Neuronal stem cell (in vitro differentiated cells): ENCODE measurements at regions not wholly inside any gene's neighbourhood (a gene's known extent, or its start where the extent isn't known, plus 50 kb on each side); places are given as distances from the start of the nearest gene placed in this dataset.

ENCODE experiments used
- DNase-seq: peaks from one replicate; pipeline ENCODE4 v3.0.0-alpha.2; 2013; ENCODE audit warnings: low spot score
- H2AFZ ChIP-seq: one replicate; pipeline ENCODE4 v1.6.1; 2013; ENCODE audit warnings: mild to moderate bottlenecking, low read length, inconsistent platforms
- H2AK5ac ChIP-seq: 2 replicates; pipeline ENCODE4 v1.6.1; 2013; ENCODE audit warnings: low read depth, mild to moderate bottlenecking, inconsistent platforms, low read length, moderate library complexity, mixed read lengths
- H2BK120ac ChIP-seq: 2 replicates; pipeline ENCODE4 v1.6.1; 2013; ENCODE audit warnings: low read depth, mild to moderate bottlenecking, inconsistent platforms, low read length, moderate library complexity, mixed read lengths
- H2BK12ac ChIP-seq: one replicate; pipeline ENCODE4 v1.6.1; 2013; ENCODE audit warnings: low read length, inconsistent platforms
- H2BK15ac ChIP-seq: 2 replicates; pipeline ENCODE4 v1.6.1; 2013; ENCODE audit warnings: mild to moderate bottlenecking, low read length, inconsistent platforms, mixed read lengths
- H2BK5ac ChIP-seq: one replicate; pipeline ENCODE4 v1.6.1; 2013; ENCODE audit warnings: inconsistent platforms, mild to moderate bottlenecking, low read length, moderate library complexity
- H3K14ac ChIP-seq: one replicate; pipeline ENCODE4 v1.6.1; 2013; ENCODE audit warnings: low read length, inconsistent platforms
- H3K18ac ChIP-seq: 2 replicates; pipeline ENCODE4 v1.6.1; 2013; ENCODE audit warnings: low read length, inconsistent platforms
- H3K23ac ChIP-seq: 2 replicates; pipeline ENCODE4 v1.6.1; 2013; ENCODE audit warnings: low read depth, mild to moderate bottlenecking, mixed read lengths, low read length, inconsistent platforms; ENCODE audit not compliant: poor library complexity
- H3K27ac ChIP-seq: replicated peaks from 3 replicates; pipeline ENCODE4 v1.5.1; 2013; ENCODE audit warnings: low read length, inconsistent platforms
- H3K27me3 ChIP-seq, 3 experiments: 2 replicates each; pipeline ENCODE4 v1.6.1; 2013; ENCODE audit warnings: low read length in 3 of 3, mild to moderate bottlenecking in 2 of 3, inconsistent platforms in 1 of 3, low read depth in 1 of 3, mixed read lengths in 1 of 3, moderate library complexity in 1 of 3; ENCODE audit not compliant: control insufficient read depth in 3 of 3, insufficient read depth in 3 of 3
- H3K36me3 ChIP-seq, 2 donors: replicated peaks in 1 of 2; 2 replicates each; pipeline ENCODE4 v1.6.1; 2013; ENCODE audit warnings: low read length in 2 of 2; ENCODE audit not compliant: control insufficient read depth in 2 of 2, insufficient read depth in 2 of 2
- H3K4ac ChIP-seq: 2 replicates; pipeline ENCODE4 v1.6.1; 2013; ENCODE audit warnings: inconsistent platforms, mild to moderate bottlenecking, low read length, moderate library complexity
- H3K4me1 ChIP-seq, 2 donors: 1 replicate in 1 of 2; 2 replicates in 1 of 2; pipeline ENCODE4 v1.6.1; 2013; ENCODE audit warnings: low read length in 2 of 2, low read depth in 1 of 2; ENCODE audit not compliant: control insufficient read depth in 2 of 2, insufficient read depth in 1 of 2
- H3K4me2 ChIP-seq: one replicate; pipeline ENCODE4 v1.6.1; 2013; ENCODE audit warnings: mild to moderate bottlenecking, low read length, inconsistent platforms; ENCODE audit not compliant: insufficient read depth, poor library complexity, severe bottlenecking
- H3K4me3 ChIP-seq, 2 donors: 2 replicates each; pipeline ENCODE4 v1.5.1; 2013; ENCODE audit warnings: low read length in 2 of 2, mild to moderate bottlenecking in 2 of 2, inconsistent platforms in 1 of 2, moderate library complexity in 1 of 2
- H3K79me1 ChIP-seq: one replicate; pipeline ENCODE4 v1.6.1; 2013; ENCODE audit warnings: low read depth, mild to moderate bottlenecking, inconsistent platforms, low read length, moderate library complexity
- H3K9ac ChIP-seq: one replicate; pipeline ENCODE4 v1.6.1; 2013; ENCODE audit warnings: mild to moderate bottlenecking, low read depth, low read length, inconsistent platforms; ENCODE audit not compliant: poor library complexity
- H3K9me3 ChIP-seq, 2 donors: replicated peaks in 1 of 2; 2 replicates each; pipeline versions ENCODE3 to v1.6.1; 2013; ENCODE audit warnings: low read length in 2 of 2, mild to moderate bottlenecking in 2 of 2, inconsistent platforms in 1 of 2, low read depth in 1 of 2, mixed read lengths in 1 of 2, moderate library complexity in 1 of 2; ENCODE audit not compliant: control insufficient read depth in 2 of 2, insufficient read depth in 1 of 2
- H4K8ac ChIP-seq: one replicate; pipeline ENCODE4 v1.6.1; 2013; ENCODE audit warnings: low read depth, mild to moderate bottlenecking, inconsistent platforms, low read length, moderate library complexity
- H4K91ac ChIP-seq: one replicate; pipeline ENCODE4 v1.6.1; 2013; ENCODE audit warnings: low read length, low read depth, mild to moderate bottlenecking, inconsistent platforms; ENCODE audit not compliant: poor library complexity
- WGBS, 2 donors: extraction: QIAGEN DNeasy Blood & Tissue Kit; methylation state at CpG; one replicate each; pipeline ENCODE4 v1.1.7; 2013; ENCODE audit warnings: missing lambda C conversion rate in 2 of 2, mixed read lengths in 1 of 2; ENCODE audit not compliant: insufficient read length in 2 of 2, insufficient replicate concordance in 1 of 2; ENCODE audit errors: extremely low coverage in 2 of 2; 5-methylcytosine and 5-hydroxymethylcytosine counted together

GRCh38 chr4:83172371-83172770, 57.8 kb upstream of the PLAC8 start:
- Histone ChIP-seq H3K4me1 (no peaks in the 10 kb centered on the region), H3K79me1 (no peaks in the 10 kb centered on the region), H3K4me2 (no peak overlapping the region), H3K4me3 (no peak overlapping the region), H3K36me3 (no peaks in the 10 kb centered on the region), H3K14ac (no peak overlapping the region), H2BK5ac (no peak overlapping the region), H2AFZ (no peak overlapping the region), H3K27ac (no peak overlapping the region), H3K18ac (no peak overlapping the region), H2BK15ac (no peak overlapping the region), H3K4ac (no peak overlapping the region), H3K9ac (no peak overlapping the region), H2AK5ac (no peak overlapping the region), H4K8ac (no peak overlapping the region), H2BK120ac (no peak overlapping the region), H3K23ac (no peak overlapping the region), H4K91ac (no peak overlapping the region), H2BK12ac (no peak overlapping the region), H3K9me3 (peaks cover 0 to 3% of the 10 kb centered on the region in 2 donors), H3K27me3 (peaks cover 0 to 7% (median 0%) of the 10 kb centered on the region in 3 experiments)
- WGBS, 2 donors, result no CpG with 5 or more reads among the region's 5 CpGs
- DNase-seq, result no peak

- Histone ChIP-seq H3K9ac (no peak overlapping the region), H2BK5ac (no peak overlapping the region), H3K4me2 (no peak overlapping the region), H2AK5ac (no peak overlapping the region), H3K79me1 (no peaks in the 10 kb centered on the region), H4K91ac (no peak overlapping the region), H3K9me3 (peaks cover 0 to 3% of the 10 kb centered on the region in 2 donors), H3K4me1 (no peaks in the 10 kb centered on the region), H3K27ac (no peak overlapping the region), H2AFZ (peak overlapping the region; percentile 39), H2BK12ac (no peak overlapping the region), H2BK15ac (no peak overlapping the region), H4K8ac (no peak overlapping the region), H3K18ac (no peak overlapping the region), H3K4me3 (no peak overlapping the region), H2BK120ac (no peak overlapping the region), H3K4ac (no peak overlapping the region), H3K36me3 (no peaks in the 10 kb centered on the region), H3K27me3 (peaks cover 0 to 7% (median 0%) of the 10 kb centered on the region in 3 experiments), H3K23ac (no peak overlapping the region), H3K14ac (no peak overlapping the region)
- no peak for DNase-seq
- WGBS, 2 donors, result no CpG with 5 or more reads among the region's 2 CpGs
These were observed 57.0 kb upstream of the PLAC8 start for GRCh38 chr4:83171436-83172039.

GRCh38 chr4:83170952-83171399, 56.4 kb upstream of the PLAC8 start:
- no peak overlapping the region for H3K27ac ChIP-seq
- H2AFZ ChIP-seq, result peak overlapping the region; percentile 39
- no peaks in the 10 kb centered on the region for H3K4me1 ChIP-seq
- WGBS, 2 donors, result no CpG with 5 or more reads among the region's 4 CpGs
- peaks cover 0 to 7% (median 0%) of the 10 kb centered on the region in 3 experiments for H3K27me3 ChIP-seq
- DNase-seq, result no peak
- peaks cover 0 to 3% of the 10 kb centered on the region in 2 donors for H3K9me3 ChIP-seq
- no peak overlapping the region for H3K4me2 ChIP-seq
- H2BK15ac ChIP-seq, result no peak overlapping the region
- no peak overlapping the region for H3K14ac ChIP-seq
- H4K91ac ChIP-seq, result no peak overlapping the region
- H4K8ac ChIP-seq, result no peak overlapping the region
- H3K4me3 ChIP-seq, result no peak overlapping the region
- H3K36me3 ChIP-seq, result no peaks in the 10 kb centered on the region
- H2BK5ac ChIP-seq, result no peak overlapping the region
- H3K23ac ChIP-seq, result no peak overlapping the region
- H2BK120ac ChIP-seq, result no peak overlapping the region
- no peaks in the 10 kb centered on the region for H3K79me1 ChIP-seq
- H3K4ac ChIP-seq, result no peak overlapping the region
- H2BK12ac ChIP-seq, result no peak overlapping the region
- H3K9ac ChIP-seq, result no peak overlapping the region
- no peak overlapping the region for H3K18ac ChIP-seq
- H2AK5ac ChIP-seq, result no peak overlapping the region
